Effector memory CD8-positive, alpha-beta T cell (primary cell): ENCODE measurements at regions not wholly inside any gene's neighbourhood (a gene's known extent, or its start where the extent isn't known, plus 50 kb on each side); places are given as distances from the start of the nearest gene placed in this dataset.
A peak's percentile ranks its signal among the peaks of the same experiment; 100 is the strongest.

ENCODE experiments used
- ATAC-seq: fragments of 150-1000 bp; cut with Tn5 transposase; replicated peaks from 2 replicates; pipeline ENCODE4 v1.10.0; 2021; ENCODE audit warnings: mild to moderate bottlenecking, moderate library complexity
- DNase-seq, 3 experiments: peaks; one replicate each; pipeline ENCODE4 v3.0.0; 2021
- H3K27ac Mint-ChIP-seq, 2 donors: one replicate each; pipeline ENCODE4 v1.8.0; 2022; ENCODE audit warnings: mild to moderate bottlenecking in 2 of 2, mixed read lengths in 2 of 2, moderate library complexity in 2 of 2
- H3K27me3 Mint-ChIP-seq, 2 donors: one replicate each; pipeline ENCODE4 v1.8.0; 2022; ENCODE audit warnings: mixed read lengths in 2 of 2
- H3K36me3 Mint-ChIP-seq: one replicate; pipeline ENCODE4 v1.8.0; 2022; ENCODE audit warnings: mild to moderate bottlenecking, moderate library complexity, mixed read lengths; ENCODE audit not compliant: insufficient read depth
- H3K4me1 Mint-ChIP-seq, 2 donors: one replicate each; pipeline ENCODE4 v1.8.0; 2022; ENCODE audit warnings: low read depth in 2 of 2, mixed read lengths in 2 of 2
- H3K4me3 Mint-ChIP-seq, 2 donors: one replicate each; pipeline ENCODE4 v1.8.0; 2022; ENCODE audit warnings: mild to moderate bottlenecking in 2 of 2, mixed read lengths in 2 of 2, moderate library complexity in 2 of 2
- H3K9me3 Mint-ChIP-seq, 2 donors: one replicate each; pipeline ENCODE4 v1.8.0; 2022; ENCODE audit warnings: mixed read lengths in 2 of 2

- DNase-seq (no peak), ATAC-seq (no peak)
- Mint-ChIP-seq H3K27me3 (peaks cover 0 to 10% of the 10 kb centered on the region in 2 donors), H3K27ac (no peak overlapping the region), H3K36me3 (no peaks in the 10 kb centered on the region), H3K4me1 (no peaks in the 10 kb centered on the region), H3K9me3 (peaks cover 0 to 1% of the 10 kb centered on the region in 2 donors), H3K4me3 (no peak overlapping the region)
These were observed 73.0 kb upstream of the GOLIM4 start for GRCh38 chr3:168168743-168169142.

GRCh38 chr3:168165390-168166269, 69.9 kb upstream of the GOLIM4 start:
- H3K9me3 Mint-ChIP-seq: peaks cover 0 to 1% of the 10 kb centered on the region in 2 donors
- H3K4me1 Mint-ChIP-seq: no peaks in the 10 kb centered on the region
- no peak overlapping the region for H3K4me3 Mint-ChIP-seq
- H3K27ac Mint-ChIP-seq: no peak overlapping the region
- DNase-seq: peak in 1 of 3 experiments; percentile 8
- ATAC-seq: no peak
- no peaks in the 10 kb centered on the region for H3K36me3 Mint-ChIP-seq
- H3K27me3 Mint-ChIP-seq: no peaks in the 10 kb centered on the region

- Mint-ChIP-seq H3K27ac (no peak overlapping the region), H3K9me3 (peaks cover 0 to 1% of the 10 kb centered on the region in 2 donors), H3K36me3 (no peaks in the 10 kb centered on the region), H3K27me3 (peaks cover 0 to 2% of the 10 kb centered on the region in 2 donors), H3K4me3 (no peak overlapping the region), H3K4me1 (no peaks in the 10 kb centered on the region)
- ATAC-seq (no peak), DNase-seq (no peak)
These were observed 66.4 kb upstream of the GOLIM4 start for GRCh38 chr3:168162172-168162571.

- Mint-ChIP-seq H3K36me3 (no peaks in the 10 kb centered on the region), H3K4me3 (no peak overlapping the region), H3K27ac (no peak overlapping the region), H3K9me3 (peaks cover 0 to 1% of the 10 kb centered on the region in 2 donors), H3K4me1 (no peaks in the 10 kb centered on the region), H3K27me3 (peaks cover 0 to 6% of the 10 kb centered on the region in 2 donors)
- no peak for DNase-seq
- no peak for ATAC-seq
These were observed 66.0 kb upstream of the GOLIM4 start for GRCh38 chr3:168161696-168162095.

- H3K27me3 Mint-ChIP-seq: peaks cover 0 to 8% of the 10 kb centered on the region in 2 donors
- no peaks in the 10 kb centered on the region for H3K36me3 Mint-ChIP-seq
- H3K4me3 Mint-ChIP-seq: no peak overlapping the region
- H3K27ac Mint-ChIP-seq: no peak overlapping the region
- H3K4me1 Mint-ChIP-seq: no peaks in the 10 kb centered on the region
- no peak for DNase-seq
- peaks cover 0 to 2% of the 10 kb centered on the region in 2 donors for H3K9me3 Mint-ChIP-seq
- ATAC-seq: no peak
These were observed 62.2 kb upstream of the GOLIM4 start for GRCh38 chr3:168157903-168158302.

GRCh38 chr3:168157099-168157700, 61.5 kb upstream of the GOLIM4 start:
- ATAC-seq (no peak), DNase-seq (no peak)
- no peaks in the 10 kb centered on the region for H3K36me3 Mint-ChIP-seq
- H3K4me3 Mint-ChIP-seq: no peak overlapping the region
- peaks cover 0 to 8% of the 10 kb centered on the region in 2 donors for H3K27me3 Mint-ChIP-seq
- H3K27ac Mint-ChIP-seq: no peak overlapping the region
- H3K9me3 Mint-ChIP-seq: peaks cover 2% of the 10 kb centered on the region in 2 donors
- H3K4me1 Mint-ChIP-seq: no peaks in the 10 kb centered on the region

GRCh38 chr3:168156479-168156878, 60.8 kb upstream of the GOLIM4 start:
- no peak overlapping the region for H3K4me3 Mint-ChIP-seq
- no peaks in the 10 kb centered on the region for H3K4me1 Mint-ChIP-seq
- H3K9me3 Mint-ChIP-seq: peaks cover 2 to 9% of the 10 kb centered on the region in 2 donors
- no peak for ATAC-seq
- H3K36me3 Mint-ChIP-seq: no peaks in the 10 kb centered on the region
- H3K27ac Mint-ChIP-seq: no peak overlapping the region
- H3K27me3 Mint-ChIP-seq: peaks cover 0 to 8% of the 10 kb centered on the region in 2 donors
- no peak for DNase-seq

- ATAC-seq (no peak), DNase-seq (no peak)
- peaks cover 2 to 10% of the 10 kb centered on the region in 2 donors for H3K9me3 Mint-ChIP-seq
- H3K4me1 Mint-ChIP-seq: no peaks in the 10 kb centered on the region
- peaks cover 0 to 8% of the 10 kb centered on the region in 2 donors for H3K27me3 Mint-ChIP-seq
- H3K27ac Mint-ChIP-seq: no peak overlapping the region
- H3K36me3 Mint-ChIP-seq: no peaks in the 10 kb centered on the region
- no peak overlapping the region for H3K4me3 Mint-ChIP-seq
These were observed 59.6 kb upstream of the GOLIM4 start for GRCh38 chr3:168155303-168155702.

GRCh38 chr3:168154089-168154488, 58.4 kb upstream of the GOLIM4 start:
- DNase-seq (no peak), ATAC-seq (no peak)
- no peaks in the 10 kb centered on the region for H3K4me1 Mint-ChIP-seq
- H3K27ac Mint-ChIP-seq: no peak overlapping the region
- H3K9me3 Mint-ChIP-seq: peaks cover 2 to 10% of the 10 kb centered on the region in 2 donors
- no peak overlapping the region for H3K4me3 Mint-ChIP-seq
- no peaks in the 10 kb centered on the region for H3K36me3 Mint-ChIP-seq
- H3K27me3 Mint-ChIP-seq: peaks cover 0 to 8% of the 10 kb centered on the region in 2 donors

GRCh38 chr3:168152149-168152548, 56.4 kb upstream of the GOLIM4 start:
- Mint-ChIP-seq H3K4me3 (no peak overlapping the region), H3K36me3 (no peaks in the 10 kb centered on the region)

More at GRCh38 chr3:168152149-168152548, 56.4 kb upstream of the GOLIM4 start:
- Mint-ChIP-seq H3K27ac (no peak overlapping the region), H3K9me3 (peaks cover 2 to 10% of the 10 kb centered on the region in 2 donors), H3K27me3 (peaks cover 0 to 6% of the 10 kb centered on the region in 2 donors), H3K4me1 (no peaks in the 10 kb centered on the region)
- ATAC-seq (no peak), DNase-seq (no peak)
